Activated CD4-positive, alpha-beta T cell treated with anti-CD3 and anti-CD28 coated beads for 48 hours (primary cell): ENCODE measurements at regions not wholly inside any gene's neighbourhood (a gene's known extent, or its start where the extent isn't known, plus 50 kb on each side); places are given as distances from the start of the nearest gene placed in this dataset.
"Not testable (repeated sequence)": the region's sequence is repeated elsewhere in the genome, so short reads cannot be mapped to it uniquely, and the experiment has no call there.

Source experiments
- DNase-seq: peaks from one replicate; pipeline ENCODE4 v3.0.0-alpha.2; 2020

DNA sequence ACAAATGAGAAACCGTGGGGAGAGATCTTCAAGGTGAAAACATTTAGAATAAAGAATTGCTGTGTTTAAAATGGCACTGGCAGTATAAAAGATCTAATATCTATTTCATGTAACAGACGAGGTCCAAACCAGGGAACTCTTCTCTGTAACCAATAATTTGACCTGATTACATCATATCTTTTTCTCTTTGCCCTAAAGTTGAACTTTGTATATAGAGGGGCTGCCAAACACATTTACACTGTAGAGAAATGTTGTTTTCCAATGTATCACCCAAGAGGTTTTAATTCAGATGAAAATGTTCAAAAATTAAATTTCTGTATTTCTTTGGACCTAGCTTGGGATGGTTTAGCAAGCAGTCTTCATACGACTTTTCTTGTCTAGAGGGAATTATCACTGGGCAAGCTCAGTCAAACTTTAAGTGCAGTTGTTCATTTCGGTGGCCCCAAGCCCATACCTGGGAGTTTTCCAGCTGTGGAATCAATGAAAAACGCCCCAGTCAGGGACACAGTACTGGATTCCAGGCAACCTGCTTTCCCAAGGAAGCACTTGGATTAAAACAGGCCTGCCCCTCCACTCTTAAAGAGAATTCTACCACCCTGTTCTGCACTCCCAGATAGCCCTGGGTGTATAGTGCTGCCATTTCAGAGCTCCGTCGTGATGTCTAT is 208.5 kb upstream of the FN1 start:
- no peak for DNase-seq

DNA sequence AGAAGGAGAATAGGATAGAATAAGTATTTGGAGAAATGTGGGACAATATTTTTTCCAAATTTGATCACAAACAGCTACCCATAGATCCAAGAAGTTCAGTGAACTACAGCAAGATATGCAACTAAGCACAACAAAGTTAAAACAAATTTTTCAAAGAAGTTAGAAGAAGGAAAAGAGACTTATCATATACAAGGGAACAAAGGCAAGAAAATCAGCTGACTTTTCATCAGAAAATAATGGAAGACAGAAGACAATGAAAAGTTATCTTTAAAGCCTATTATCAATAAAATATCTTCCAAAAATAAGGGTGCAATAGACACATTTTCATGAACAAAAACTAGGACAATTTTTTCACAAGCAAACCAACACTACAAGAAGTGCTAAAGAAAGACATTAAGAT is 202.8 kb upstream of the FN1 start:
- no peak for DNase-seq

DNA sequence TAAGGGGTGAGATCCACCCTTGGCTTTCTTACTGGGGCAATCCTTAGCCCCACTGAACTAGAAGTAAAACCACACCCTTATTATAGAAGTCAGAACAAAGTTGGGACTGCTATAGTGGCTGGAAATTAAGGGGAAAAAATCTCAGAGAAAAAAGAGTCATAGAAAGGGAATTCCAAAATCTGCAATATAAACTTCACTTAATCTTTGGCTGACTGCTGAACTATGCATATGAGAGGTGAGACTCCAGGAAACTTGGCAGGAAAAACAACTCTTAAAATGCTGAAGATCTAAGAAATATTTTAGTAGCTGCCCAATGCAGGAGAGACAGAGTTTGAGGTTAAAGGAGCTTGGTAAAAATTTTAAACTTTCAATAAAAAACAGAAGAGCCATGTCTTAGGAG is 201.8 kb upstream of the FN1 start:
- no peak for DNase-seq

DNA sequence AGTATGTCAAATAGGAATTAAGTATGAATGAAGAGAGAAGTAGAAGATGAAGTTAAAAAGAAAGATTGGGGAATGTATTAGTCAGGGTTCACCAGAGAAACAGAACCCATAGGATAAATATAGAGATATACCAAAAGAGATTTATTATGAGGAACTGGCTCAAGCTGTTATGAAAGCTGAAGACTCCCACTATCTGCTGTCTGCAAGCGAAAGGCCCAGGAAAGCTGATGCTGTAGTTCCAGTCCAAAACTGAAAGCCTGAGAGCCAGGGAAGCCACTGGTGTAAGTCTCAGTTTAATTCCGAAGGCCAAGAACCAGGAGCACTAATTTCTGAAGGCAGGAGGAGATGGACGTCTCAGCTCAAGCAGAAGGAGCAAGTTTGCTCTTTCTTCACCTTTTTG is 200.9 kb upstream of the FN1 start:
- DNase-seq, result no peak

DNA sequence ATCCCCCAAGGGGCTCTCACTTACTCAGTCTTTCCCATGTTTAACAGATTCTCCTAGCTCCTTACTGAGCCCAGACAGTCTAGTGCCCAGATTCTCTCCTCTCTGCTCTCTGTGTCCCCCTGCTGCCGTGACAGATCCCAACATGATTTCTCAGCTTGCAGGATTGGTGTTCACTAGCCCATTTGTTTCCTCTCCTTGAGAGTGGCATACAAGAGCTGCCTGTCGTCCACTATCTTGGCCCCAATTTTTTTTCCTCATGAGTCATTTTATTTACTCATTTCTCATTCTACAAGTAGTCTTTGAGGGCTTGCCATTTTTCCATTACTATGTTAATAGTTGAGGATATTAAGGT is 199.9 kb upstream of the FN1 start:
- DNase-seq, result no peak

DNA sequence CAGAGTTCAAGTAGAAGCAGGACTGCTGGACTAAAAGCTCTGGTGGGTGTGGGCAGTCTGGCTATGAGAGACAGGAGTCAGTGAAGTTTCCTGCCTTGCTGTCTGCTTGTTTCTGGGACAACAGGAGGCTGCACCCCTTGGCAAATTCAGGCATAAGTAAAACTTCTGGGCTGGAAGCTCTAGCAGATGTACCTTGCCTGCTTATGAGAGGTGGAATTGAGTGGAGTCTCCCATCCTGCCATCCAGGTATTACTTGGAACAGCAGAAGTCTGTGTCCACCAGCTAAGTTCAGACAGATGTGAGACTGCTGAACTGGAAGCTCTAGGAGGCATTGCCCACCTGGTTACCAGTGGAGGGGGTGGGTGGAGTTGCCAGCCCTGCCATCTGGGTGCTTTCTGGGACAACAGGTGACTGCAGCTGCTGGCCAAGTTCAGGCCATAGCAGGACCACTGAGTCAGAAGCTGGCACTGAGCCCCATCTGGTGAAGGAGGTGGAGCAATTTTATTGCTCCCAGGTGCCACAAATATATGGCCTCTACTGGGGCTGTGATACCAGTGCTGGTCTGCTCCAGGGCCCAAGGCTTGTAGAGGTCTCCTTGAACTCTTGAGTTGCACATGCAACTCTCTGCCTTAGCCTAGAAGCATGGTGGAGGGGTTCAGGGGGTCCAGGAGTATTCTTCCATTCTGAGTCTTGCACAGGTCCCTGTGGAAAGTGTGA is 199.4 kb upstream of the FN1 start:
- no peak for DNase-seq

DNA sequence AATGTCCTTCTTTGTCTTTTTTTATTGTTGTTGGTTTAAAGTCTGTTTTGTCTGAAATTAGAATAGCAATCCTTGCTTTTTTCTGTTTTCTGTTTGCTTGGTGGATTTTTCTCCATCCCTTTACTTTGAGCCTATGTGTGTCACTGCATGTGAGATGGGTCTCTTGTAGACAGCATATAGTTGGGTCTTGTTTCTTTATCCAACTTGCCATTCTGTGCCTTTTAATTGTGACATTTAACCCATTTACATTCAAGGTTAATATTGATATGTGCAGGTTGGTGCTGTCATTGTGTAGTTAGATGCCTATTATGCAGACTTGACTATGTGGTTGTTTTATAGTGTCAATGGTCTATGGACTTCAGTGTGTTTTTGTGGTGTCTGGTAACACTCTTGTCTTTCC is 197.5 kb upstream of the FN1 start:
- DNase-seq, result no peak

DNA sequence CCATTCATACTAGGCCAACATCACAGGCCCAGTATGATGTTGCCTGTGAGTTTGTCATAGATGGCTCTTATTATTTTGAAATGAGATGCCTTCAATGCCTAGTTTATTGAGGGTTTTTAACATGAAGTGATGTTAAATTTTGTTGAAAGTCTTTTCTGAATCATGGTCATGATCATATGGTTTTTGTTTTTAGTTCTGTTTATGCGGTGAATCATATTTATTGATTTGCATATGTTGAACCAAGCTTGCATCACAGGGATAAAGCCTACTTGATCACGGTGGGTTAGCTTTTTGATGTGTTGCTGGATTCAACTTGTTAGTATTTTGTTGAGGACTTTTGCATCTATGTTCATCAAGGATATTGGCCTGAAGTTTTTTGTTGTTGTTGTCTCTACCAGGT is 195.8 kb upstream of the FN1 start:
- no peak for DNase-seq

DNA sequence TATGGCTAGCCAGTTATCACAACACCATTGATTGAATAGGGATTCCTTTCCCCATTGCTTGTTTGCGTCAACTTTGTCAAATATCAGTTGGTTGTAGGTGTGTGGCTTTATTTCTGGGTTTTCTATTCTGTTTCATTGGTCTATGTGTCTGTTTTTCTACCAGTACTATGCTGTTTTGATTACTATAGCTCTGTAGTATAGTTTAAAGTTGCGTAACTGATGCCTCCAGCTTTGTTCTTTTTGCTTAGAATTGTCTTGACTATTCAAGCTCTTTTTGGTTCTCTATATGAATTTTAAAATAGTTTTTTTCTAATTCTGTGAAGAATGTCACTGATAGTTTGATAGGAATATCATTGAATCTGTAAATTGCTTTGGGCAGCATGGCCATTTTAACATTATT is 194.9 kb upstream of the FN1 start:
- DNase-seq, result not testable (repeated sequence)

DNA sequence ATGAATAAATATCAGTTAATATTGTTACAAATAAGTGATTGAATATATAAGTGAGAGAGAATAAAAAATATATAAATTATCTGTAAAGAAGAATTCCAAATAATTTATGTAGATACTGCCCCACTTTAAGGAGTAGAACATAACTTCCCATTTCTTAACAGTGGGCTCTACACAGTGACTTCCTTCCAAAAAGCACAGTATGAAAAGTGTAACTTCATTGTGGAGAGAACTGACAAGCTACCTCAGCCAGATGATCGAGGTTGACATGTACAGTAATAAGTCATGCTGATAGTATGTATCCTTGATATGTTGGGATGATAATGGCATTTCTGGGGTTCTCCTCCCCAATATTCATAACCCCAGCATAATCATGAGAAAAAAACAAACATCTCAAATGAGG is 191.9 kb upstream of the FN1 start:
- DNase-seq, result no peak

DNA sequence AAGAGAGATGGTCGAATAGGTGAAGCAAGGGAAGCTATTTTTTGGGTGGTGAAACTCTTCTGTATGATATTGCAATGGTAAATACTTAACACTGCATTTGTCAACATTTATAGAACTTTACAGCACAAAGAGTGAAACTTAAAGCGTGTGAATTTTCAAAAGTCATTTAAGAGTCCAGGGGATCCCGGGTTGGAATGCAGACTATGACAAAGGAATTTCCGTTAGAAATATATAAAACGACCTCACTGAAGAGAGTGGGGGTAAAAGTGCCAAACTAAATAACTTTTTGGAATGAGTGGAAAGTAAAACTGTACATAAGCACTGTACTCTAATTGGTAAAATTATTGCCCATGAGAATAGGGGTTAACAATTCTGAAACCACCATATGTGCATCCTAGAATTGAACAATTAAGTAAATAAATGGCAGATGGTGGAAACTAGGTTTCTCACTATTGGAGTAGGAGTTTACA is 191.0 kb upstream of the FN1 start:
- no peak for DNase-seq

DNA sequence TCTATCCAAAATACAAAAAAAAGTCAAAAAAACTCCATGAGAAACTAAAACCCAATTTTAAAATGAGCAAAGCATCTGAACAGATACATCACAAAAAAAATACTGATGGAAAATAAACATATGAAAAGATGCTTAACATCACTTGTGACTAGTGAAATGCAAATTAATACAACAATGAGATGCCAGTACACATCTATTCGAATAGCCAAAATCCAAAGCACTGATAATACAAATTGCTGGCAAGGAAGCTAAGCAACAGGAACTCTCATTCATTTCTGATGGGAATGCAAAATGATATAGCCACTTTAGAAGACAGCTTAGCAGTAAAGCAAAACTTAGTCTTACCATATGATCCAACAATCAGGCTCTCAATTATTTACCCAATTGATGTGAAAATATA is 190.2 kb upstream of the FN1 start:
- no peak for DNase-seq

DNA sequence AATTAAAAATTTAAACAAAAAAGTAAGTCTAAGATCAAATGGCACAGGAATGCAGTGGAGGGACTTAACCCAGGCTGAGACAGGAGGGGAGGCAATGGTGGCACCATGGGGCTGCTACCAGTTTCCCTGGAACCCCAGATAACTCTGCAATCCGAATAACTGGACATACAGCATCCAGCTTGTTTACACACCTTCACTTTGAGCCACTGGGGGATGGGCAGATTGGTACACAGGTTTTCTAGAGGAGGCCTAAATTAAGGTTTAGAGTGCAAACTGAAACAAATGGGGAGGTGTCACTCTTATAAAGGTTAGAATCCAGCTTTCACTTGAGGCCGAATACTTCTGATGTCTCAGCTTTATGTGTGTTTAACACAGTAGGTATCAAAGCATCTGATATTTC is 189.3 kb upstream of the FN1 start:
- no peak for DNase-seq

DNA sequence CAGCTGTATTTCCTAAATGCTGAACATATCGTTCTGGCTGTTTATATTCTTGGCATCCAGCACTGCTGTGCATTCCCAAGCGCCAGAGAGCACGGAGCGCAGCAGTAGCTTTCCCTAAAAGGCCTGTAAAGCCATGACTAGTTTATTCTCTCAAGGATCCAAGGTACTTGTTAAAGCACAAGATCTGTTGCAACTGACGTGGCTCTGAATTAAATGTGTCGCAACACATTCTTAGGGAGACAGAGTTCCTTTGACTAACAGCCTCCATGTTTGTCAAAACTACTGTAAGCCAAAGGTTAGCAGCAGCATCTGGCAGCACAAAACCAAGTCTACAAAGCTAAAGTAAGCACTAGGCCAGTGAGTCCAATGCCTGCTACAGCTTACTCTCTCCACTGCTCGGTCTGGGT is 188.6 kb upstream of the FN1 start:
- no peak for DNase-seq

DNA sequence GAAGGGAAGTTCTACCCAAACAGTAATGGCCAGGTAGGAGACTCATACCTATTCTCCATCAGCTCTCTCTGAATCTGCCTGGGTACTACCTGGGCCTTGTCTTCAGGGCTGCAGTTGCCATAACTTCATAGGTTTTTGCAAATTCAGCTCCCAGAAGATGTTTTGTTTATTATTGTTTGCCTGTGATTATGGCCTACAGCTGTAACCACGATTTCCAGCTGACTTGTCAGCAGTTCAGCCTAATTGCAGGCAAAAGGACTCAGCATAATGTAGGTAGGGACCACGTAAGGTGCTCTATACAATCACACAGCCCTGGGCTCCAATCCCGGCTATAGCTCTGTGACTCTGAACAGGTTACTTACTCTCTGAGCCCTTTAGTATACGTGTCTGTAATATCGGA is 187.0 kb upstream of the FN1 start:
- DNase-seq, result no peak

DNA sequence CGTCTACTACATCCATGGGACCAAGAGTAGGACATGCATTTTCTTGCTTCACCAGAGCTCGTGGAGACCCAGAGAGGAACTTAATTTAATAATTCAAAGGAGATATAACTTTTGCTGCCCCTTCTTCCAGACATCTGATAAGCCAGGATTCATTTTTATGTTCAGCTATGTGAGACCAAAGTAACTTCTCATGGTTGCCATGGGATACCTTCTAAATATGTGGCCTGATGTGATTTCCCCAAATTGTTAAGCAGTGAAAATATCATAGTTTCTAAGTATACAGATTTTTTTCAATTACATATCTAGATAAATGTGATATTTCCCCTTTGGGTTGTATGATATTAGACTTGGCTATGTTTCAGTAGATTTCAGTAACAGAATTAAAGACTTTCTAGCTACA is 185.5 kb upstream of the FN1 start:
- DNase-seq, result no peak

DNA sequence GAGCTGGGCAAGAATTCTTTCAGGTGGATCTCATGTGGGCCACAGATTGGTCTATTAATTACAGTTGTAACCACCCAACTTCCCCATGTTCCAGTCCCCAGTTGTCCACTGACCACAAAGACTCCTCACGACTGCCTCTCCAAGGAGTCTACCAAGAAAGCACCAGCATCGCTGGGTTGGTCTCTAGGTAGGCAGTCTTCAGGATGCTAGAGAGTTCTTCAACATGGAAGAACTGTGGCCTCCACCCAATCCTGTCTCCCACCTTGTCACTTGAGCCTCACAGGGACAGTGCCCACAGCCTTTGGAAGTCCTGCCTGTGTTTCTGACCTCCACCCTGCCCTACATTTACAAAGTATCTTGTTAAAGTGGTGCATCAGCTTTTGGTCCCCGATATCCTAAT is 184.7 kb upstream of the FN1 start:
- no peak for DNase-seq

DNA sequence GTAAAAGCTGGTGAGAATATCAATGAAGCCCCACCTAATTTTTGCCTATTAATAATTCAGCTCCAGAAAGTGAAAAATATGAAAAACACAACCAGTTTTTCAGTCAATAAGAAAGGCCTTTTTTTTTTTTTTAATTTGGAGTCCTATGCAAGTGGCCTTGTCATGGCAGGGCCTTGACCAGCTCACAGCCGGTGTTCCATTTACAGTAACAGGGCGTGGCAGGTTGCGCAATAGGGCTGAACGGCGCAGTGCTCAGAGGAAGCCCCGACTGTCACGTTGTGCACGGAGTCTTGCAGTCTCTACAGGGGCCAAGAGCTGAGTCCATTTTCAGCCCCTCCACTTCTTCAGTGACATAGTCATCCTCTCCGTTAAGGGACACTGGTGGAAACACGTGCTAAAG is 184.1 kb upstream of the FN1 start:
- no peak for DNase-seq

DNA sequence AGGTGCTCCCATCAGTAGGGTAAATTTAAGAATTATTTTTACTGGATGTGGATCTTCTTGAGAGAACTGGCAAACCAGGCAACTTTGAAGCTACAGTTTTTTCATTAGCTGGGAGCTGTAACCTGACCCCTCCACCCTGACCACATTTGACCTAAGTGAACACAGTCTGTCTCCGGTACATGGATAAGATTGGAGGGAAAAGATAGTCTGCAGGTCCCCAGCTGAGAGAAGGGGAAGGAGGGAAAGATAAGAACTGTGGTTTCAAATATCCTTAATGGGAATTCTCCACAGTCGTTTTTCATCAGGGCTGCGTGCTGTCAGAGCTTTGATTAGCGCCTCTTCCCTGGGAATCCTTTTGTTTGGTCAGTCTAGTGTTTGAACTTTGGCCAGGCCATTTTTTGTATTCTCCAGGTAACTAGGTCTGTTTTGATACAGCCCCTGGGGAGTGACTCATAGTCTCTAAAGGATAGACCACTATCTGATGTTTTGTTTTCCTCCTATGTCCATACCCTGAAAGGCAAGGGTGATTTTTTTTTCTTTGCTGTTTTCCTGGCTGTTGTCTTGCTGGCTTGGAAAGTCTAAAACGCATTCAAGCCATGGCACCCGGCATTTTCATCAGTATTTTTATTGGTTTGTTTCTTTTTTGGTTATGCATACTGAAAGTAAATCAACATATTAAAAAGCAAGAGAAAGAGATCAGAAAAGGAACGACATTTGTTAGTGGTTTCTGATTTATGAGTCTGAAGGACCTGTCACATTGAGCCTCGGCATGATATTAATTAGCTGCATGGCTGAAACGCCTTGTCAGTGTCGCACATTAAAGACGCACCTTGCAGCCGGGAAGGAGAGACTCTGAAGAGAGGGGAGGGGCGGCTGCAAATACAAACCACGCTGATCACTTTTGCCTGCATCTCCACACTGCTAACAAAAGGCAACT is 183.4 kb upstream of the FN1 start:
- DNase-seq, result peak; percentile 17

DNA sequence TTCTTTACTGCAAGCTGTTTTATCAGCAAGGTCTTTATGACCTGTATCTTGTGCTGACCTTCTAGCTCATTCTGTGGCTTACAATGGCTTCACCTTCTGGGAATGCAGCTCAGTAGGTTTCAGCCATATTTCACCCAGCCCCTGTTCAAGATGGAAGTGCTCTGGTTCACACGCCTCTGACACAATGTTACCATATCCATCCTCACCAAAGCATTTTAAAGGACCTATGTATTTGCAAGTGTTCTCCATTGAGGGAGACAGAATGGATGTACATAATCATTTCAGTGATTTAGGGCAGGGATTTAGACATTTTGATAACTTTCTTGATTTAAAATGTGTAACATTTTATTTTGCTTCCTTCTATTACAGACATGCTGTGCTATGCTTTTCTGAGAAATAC is 182.3 kb upstream of the FN1 start:
- no peak for DNase-seq

DNA sequence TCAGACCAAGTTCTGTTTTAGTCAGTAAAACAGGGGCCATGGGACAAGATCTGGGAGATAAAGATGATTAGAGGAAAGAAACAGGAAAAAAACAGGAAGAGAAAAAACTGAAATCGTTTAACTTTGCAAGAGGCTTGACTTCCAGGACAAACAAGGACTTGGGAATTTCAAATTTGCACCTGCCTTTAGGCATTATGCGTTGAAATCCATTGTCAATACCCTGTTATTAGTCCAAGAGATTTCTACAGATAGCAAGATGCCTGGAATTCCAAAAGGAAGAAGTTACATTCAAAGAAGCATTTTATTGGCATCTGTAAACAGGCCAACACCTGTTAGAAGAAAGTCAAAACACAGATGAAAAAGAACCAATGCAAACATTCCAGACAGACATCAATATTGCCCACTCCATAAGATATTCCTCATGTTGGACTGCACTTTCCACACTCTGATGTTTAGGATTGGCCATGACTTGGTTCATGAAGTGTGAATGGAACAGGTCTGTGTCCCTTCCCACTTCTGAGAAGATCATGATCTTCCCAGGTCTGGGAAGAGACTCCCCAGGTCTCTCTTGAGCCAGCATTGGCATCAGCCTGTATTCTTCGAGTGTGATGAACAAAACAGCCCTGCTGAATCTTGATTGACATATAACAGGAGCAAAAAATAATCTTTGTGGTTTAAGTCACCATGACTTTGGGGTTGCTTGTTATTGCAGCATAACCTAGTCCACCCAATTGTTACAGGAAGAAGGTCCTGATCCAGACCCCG is 181.4 kb upstream of the FN1 start:
- DNase-seq, result no peak

DNA sequence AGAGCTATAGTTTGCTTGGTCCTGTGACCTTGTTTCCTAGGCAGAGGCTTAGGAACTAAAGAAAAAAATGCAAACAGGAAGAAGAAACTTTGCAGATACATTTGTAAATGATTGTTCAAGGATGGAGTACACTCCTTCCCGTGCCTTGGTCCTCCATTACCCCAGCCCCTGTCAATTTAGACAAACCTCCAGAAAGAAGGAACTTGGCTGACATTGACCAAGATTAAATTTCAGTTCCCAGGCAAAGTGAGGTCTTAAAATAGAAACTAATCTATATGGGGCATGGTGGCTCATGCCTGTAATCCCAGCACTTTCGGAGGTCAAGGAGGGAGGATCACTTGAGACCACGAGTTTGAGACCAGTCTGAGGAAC is 179.9 kb upstream of the FN1 start:
- no peak for DNase-seq
